Smooth muscle cell (in vitro differentiated cells): ENCODE measurements at regions not wholly inside any gene's neighbourhood (a gene's known extent, or its start where the extent isn't known, plus 50 kb on each side); places are given as distances from the start of the nearest gene placed in this dataset.
A peak's percentile ranks its signal among the peaks of the same experiment; 100 is the strongest.

Source experiments
- DNase-seq: peaks from one replicate; lab custom pipeline; 2025; ENCODE audit not compliant: unreplicated experiment; lab: John Stamatoyannopoulos, UW
- H2AFZ ChIP-seq: fragments of 200-600 bp; sonication (generic); 2 replicates; pipeline ENCODE4 v1.6.0; 2016; ENCODE audit warnings: antibody characterized with exemption, low read depth, mild to moderate bottlenecking
- H3F3A ChIP-seq: fragments of 200-600 bp; sonication (generic); 2 replicates; pipeline ENCODE4 v1.6.0; 2017; ENCODE audit warnings: antibody characterized with exemption, low read depth
- H3K27ac ChIP-seq: fragments of 200-600 bp; sonication (generic); 2 replicates; pipeline ENCODE4 v1.5.1; 2016; ENCODE audit warnings: low read depth, mild to moderate bottlenecking
- H3K27me3 ChIP-seq: fragments of 200-600 bp; sonication (generic); 2 replicates; pipeline ENCODE4 v1.6.1; 2016; ENCODE audit warnings: low read depth, mild to moderate bottlenecking
- H3K36me3 ChIP-seq: fragments of 200-600 bp; sonication (generic); 2 replicates; pipeline ENCODE4 v1.5.1; 2016; ENCODE audit warnings: low read depth
- H3K4me1 ChIP-seq: fragments of 200-600 bp; sonication (generic); 2 replicates; pipeline ENCODE4 v1.5.1; 2016; ENCODE audit warnings: low read depth
- H3K4me2 ChIP-seq: fragments of 200-600 bp; sonication (generic); 2 replicates; pipeline ENCODE4 v1.6.0; 2016; ENCODE audit warnings: mild to moderate bottlenecking
- H3K4me3 ChIP-seq: fragments of 200-600 bp; sonication (generic); 2 replicates; pipeline ENCODE4 v1.5.1; 2016; ENCODE audit warnings: mild to moderate bottlenecking
- H3K79me2 ChIP-seq: fragments of 200-600 bp; sonication (generic); 2 replicates; pipeline ENCODE4 v1.6.0; 2016; ENCODE audit warnings: low read depth, mild to moderate bottlenecking
- H3K9ac ChIP-seq: fragments of 200-600 bp; sonication (generic); 2 replicates; pipeline ENCODE4 v1.6.0; 2016; ENCODE audit warnings: low read depth
- H3K9me3 ChIP-seq: fragments of 200-600 bp; sonication (generic); replicated peaks from 2 replicates; pipeline ENCODE4 v1.5.1; 2016; ENCODE audit warnings: low read depth
- H4K20me1 ChIP-seq: fragments of 200-600 bp; sonication (generic); 2 replicates; pipeline ENCODE4 v1.6.0; 2016; ENCODE audit warnings: low read depth
- CTCF ChIP-seq: fragments of 200-600 bp; sonication (generic); IDR thresholded peaks from 2 replicates; pipeline ENCODE4 v1.5.1; 2017; ENCODE audit warnings: borderline replicate concordance, mild to moderate bottlenecking, antibody characterized with exemption; ENCODE audit not compliant: insufficient read depth, poor library complexity, severe bottlenecking
- WGBS: methylation state at CpG from one replicate; pipeline ENCODE4 v1.1.7; 2016; ENCODE audit warnings: low lambda C conversion rate; 5-methylcytosine and 5-hydroxymethylcytosine counted together

GRCh38 chr10:62453274-62453673 is 79.1 kb downstream of the ZNF365 start:
- no peaks in the 10 kb centered on the region for H3K36me3 ChIP-seq
- H2AFZ ChIP-seq, result no peak overlapping the region
- DNase-seq, result no peak
- H3K4me1 ChIP-seq, result no peaks in the 10 kb centered on the region
- no peak overlapping the region for H3K27ac ChIP-seq
- TF ChIP-seq CTCF, result no peak
- peaks cover 6% of the 10 kb centered on the region for H3F3A ChIP-seq
- H3K9ac ChIP-seq, result no peak overlapping the region
- no peaks in the 10 kb centered on the region for H3K9me3 ChIP-seq
- H3K79me2 ChIP-seq, result no peaks in the 10 kb centered on the region
- H4K20me1 ChIP-seq, result no peaks in the 10 kb centered on the region
- WGBS, result 97% methylated on average over 3 of the region's 3 CpGs
- no peaks in the 10 kb centered on the region for H3K27me3 ChIP-seq
- no peak overlapping the region for H3K4me3 ChIP-seq
- H3K4me2 ChIP-seq, result no peak overlapping the region

- Histone ChIP-seq H3K27me3 (no peaks in the 10 kb centered on the region), H4K20me1 (no peaks in the 10 kb centered on the region), H3K4me2 (peak overlapping the region; percentile 15), H3K9me3 (no peaks in the 10 kb centered on the region), H3F3A (peaks cover 6% of the 10 kb centered on the region), H3K27ac (peak overlapping the region; percentile 2), H3K9ac (no peak overlapping the region), H3K79me2 (no peaks in the 10 kb centered on the region), H2AFZ (no peak overlapping the region), H3K36me3 (no peaks in the 10 kb centered on the region), H3K4me3 (no peak overlapping the region), H3K4me1 (no peaks in the 10 kb centered on the region)
- no peak for DNase-seq
- TF ChIP-seq CTCF, result no peak
- 26% methylated on average over 3 of the region's 3 CpGs for WGBS
These were observed 80.7 kb downstream of the ZNF365 start for GRCh38 chr10:62454687-62455397.

- H2AFZ ChIP-seq, result no peak overlapping the region
- H4K20me1 ChIP-seq, result no peaks in the 10 kb centered on the region
- peaks cover 6% of the 10 kb centered on the region for H3F3A ChIP-seq
- no peaks in the 10 kb centered on the region for H3K79me2 ChIP-seq
- no peaks in the 10 kb centered on the region for H3K36me3 ChIP-seq
- no peak overlapping the region for H3K4me2 ChIP-seq
- no peak for TF ChIP-seq CTCF
- peak overlapping the region; percentile 26 for H3K27ac ChIP-seq
- no peak for DNase-seq
- no peak overlapping the region for H3K9ac ChIP-seq
- no peaks in the 10 kb centered on the region for H3K27me3 ChIP-seq
- H3K4me3 ChIP-seq, result no peak overlapping the region
- WGBS, result 68% methylated on average over 5 of the region's 5 CpGs
- no peaks in the 10 kb centered on the region for H3K9me3 ChIP-seq
- H3K4me1 ChIP-seq, result no peaks in the 10 kb centered on the region
These were observed 82.5 kb downstream of the ZNF365 start for GRCh38 chr10:62456611-62457101.

- no peaks in the 10 kb centered on the region for H3K4me1 ChIP-seq
- 89% methylated on average over 2 of the region's 2 CpGs for WGBS
- H3K79me2 ChIP-seq, result no peaks in the 10 kb centered on the region
- no peak for DNase-seq
- TF ChIP-seq CTCF, result no peak
- H3K27me3 ChIP-seq, result no peaks in the 10 kb centered on the region
- H3K4me3 ChIP-seq, result no peak overlapping the region
- H3K36me3 ChIP-seq, result no peaks in the 10 kb centered on the region
- H3F3A ChIP-seq, result peaks cover 6% of the 10 kb centered on the region
- no peak overlapping the region for H2AFZ ChIP-seq
- no peaks in the 10 kb centered on the region for H4K20me1 ChIP-seq
- no peaks in the 10 kb centered on the region for H3K9me3 ChIP-seq
- peak overlapping the region; percentile 26 for H3K27ac ChIP-seq
- H3K4me2 ChIP-seq, result no peak overlapping the region
- H3K9ac ChIP-seq, result no peak overlapping the region
These were observed 83.0 kb downstream of the ZNF365 start for GRCh38 chr10:62457196-62457595.
